ENCODE measurements at regions not wholly inside any gene's neighbourhood (a gene's known extent, or its start where the extent isn't known, plus 50 kb on each side); places are given as distances from the start of the nearest gene placed in this dataset.
"Not testable (repeated sequence)": the region's sequence is repeated elsewhere in the genome, so short reads cannot be mapped to it uniquely, and the experiment has no call there.

DNA sequence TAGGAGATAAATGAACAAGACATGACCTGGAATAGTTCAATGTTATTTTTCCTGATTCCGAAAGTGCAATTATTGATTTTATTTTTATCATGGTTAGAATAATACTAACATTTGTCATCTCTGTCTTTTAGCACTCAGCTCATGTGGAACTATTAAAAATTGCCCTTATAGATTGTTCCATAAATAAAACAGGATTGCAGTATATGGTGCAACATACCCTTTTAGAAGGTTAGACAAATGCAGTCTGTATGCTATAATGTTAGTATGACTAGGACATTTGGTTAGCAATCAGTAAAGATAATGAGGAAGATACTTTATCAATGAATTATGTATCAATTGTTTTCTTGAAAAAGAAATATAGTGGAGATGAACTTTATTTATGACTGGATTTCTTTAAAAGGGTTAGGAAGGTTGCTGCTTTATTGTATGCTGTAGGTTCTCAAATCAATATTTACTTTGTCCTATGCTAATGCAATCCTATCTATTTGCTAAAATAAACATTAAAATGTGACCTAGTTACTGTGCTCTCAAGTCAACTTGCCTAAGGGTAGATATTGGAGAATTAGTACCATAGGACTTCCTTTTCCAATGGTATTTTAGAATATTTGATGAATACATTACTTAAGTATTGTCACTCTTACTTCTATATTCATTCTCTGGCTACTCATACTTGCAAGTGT lies 348.9 kb upstream of the ISL1 start:
- no peak for DNase-seq (ENCODE audit: low spot score)

GRCh38 chr5:51039424-51040329 lies 343.6 kb upstream of the ISL1 start:
- DNase-seq (ENCODE audit: low spot score), result no peak

- no peak for DNase-seq (ENCODE audit: low spot score)
These were observed 339.5 kb upstream of the ISL1 start for GRCh38 chr5:51043745-51044144.

GRCh38 chr5:51047369-51047768 lies 335.9 kb upstream of the ISL1 start:
- no peak for DNase-seq (ENCODE audit: low spot score)

DNA sequence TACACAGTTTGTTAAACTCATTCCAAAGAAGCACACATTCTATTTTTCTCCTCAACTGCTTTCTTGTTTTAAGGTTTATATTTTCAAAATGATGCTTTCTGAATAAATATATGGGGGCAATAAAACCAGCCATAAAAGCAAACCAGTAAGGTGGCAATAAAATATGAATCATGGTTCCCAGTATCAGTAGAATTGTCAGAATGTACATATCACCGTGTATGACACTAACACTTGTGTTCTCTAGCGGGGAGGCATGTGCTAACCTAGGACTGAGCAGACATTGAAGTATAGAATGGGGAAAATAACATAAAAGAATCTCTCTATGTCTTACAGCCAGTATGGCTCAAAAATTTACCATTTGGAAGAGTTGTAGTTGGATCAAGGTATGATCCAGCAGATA lies 329.9 kb upstream of the ISL1 start:
- no peak for DNase-seq (ENCODE audit: low spot score)

DNA sequence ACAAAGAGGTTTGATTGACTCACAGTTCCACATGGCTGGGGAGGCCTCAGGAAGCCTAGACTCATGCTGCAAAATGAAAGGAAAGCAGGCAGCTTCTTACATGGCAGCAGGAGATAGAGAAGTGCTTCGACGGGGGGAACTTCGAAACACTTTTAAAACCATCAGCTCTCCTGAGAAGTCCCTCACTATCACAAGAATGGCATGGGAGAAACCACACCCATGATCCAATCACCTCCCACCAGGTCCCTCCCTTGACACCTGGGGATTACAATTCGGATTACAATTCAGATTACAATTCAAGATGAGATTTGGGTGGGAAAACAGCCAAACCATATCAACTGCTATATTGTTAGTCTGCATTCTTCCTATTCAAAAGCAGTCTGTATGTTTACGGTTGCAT lies 322.3 kb upstream of the ISL1 start:
- no peak for DNase-seq (ENCODE audit: low spot score)

- DNase-seq (ENCODE audit: low spot score), result no peak
These were observed 310.3 kb upstream of the ISL1 start for GRCh38 chr5:51072937-51073336.

- DNase-seq (ENCODE audit: low spot score), result no peak
These were observed 300.5 kb upstream of the ISL1 start for GRCh38 chr5:51082741-51083140.

DNA sequence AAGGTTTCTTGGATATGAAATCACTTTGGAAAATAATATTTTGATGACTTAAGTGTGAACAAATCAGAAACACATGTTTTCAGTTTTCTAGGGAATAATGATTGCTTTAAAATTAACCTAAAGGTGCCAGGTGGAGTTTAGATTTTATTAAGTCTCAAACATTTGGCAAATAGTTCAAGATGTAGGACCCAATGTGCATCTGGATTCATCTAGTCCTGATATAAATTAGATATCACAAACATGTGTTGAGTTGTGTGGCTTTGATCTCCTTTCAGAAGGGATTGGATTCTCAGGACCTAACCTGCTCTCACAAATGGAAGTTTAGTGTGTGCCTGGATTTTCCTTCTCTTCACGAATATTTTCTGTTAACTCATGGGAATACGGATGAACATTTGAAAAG lies 291.4 kb upstream of the ISL1 start:
- no peak for DNase-seq (ENCODE audit: low spot score)

- DNase-seq (ENCODE audit: low spot score), result no peak
These were observed 287.8 kb upstream of the ISL1 start for GRCh38 chr5:51095486-51095885.

- no peak for DNase-seq (ENCODE audit: low spot score)
These were observed 286.4 kb upstream of the ISL1 start for GRCh38 chr5:51096859-51097258.

- no peak for DNase-seq (ENCODE audit: low spot score)
These were observed 283.9 kb upstream of the ISL1 start for GRCh38 chr5:51099173-51099853.

DNA sequence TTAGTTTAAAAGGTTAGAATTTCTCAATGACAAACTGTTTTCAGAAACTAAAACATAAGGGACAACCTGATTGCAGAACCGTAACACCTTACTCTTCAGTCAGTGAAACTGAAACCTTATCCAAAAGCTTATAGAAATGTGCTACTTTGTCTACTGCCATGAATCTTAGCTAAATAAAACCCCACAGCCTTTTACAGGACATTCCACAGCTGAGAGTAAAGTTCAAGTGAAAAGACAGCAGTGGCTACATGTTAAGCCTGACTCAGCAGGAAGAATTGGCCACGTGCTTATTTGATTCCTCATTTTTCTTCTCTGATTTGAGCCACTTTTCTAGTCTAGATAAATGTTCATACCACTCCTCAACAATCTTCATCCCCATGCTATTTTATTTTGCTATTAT lies 278.7 kb upstream of the ISL1 start:
- DNase-seq (ENCODE audit: low spot score), result no peak

- no peak for DNase-seq (ENCODE audit: low spot score)
These were observed 273.4 kb upstream of the ISL1 start for GRCh38 chr5:51109786-51110410.

DNA sequence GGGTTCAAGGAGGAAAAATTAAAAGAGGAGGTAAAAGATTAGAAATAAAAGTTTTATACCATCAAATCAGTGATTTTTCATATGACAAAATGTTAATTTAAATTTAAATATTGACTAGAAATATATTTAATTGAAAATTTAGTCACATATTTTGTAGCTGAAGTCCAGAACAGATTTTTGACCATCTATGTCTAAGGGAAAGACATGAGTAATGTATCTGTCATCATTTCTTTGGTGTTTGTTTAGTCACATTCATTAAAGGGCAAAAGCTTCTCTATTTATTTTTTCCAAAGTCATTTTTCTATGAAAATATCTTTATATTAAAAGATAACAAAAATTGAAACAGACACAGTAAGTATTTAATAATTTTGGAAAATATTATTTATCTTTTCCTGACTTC lies 252.0 kb upstream of the ISL1 start:
- DNase-seq (ENCODE audit: low spot score), result no peak

GRCh38 chr5:51138164-51138563 lies 245.1 kb upstream of the ISL1 start:
- no peak for DNase-seq (ENCODE audit: low spot score)

- DNase-seq (ENCODE audit: low spot score), result no peak
These were observed 234.8 kb upstream of the ISL1 start for GRCh38 chr5:51148437-51148836.

DNA sequence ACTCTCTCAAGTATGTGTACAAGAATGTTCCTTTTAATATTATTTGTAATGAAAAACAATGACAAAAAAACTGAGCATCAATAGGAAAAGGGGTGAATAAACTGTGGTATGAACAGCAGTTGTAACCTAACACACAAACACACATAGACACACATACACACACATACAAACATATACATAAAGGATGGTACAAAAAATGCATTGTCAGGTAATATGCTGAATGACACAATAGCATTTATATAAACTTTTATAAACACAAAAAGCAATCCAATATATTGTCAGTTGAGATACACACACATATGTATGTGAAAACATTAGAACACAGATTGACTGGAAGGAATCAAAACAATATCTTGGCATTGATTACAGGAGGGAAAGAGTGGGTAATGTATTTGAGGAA lies 227.0 kb upstream of the ISL1 start:
- DNase-seq (ENCODE audit: low spot score), result no peak

DNA sequence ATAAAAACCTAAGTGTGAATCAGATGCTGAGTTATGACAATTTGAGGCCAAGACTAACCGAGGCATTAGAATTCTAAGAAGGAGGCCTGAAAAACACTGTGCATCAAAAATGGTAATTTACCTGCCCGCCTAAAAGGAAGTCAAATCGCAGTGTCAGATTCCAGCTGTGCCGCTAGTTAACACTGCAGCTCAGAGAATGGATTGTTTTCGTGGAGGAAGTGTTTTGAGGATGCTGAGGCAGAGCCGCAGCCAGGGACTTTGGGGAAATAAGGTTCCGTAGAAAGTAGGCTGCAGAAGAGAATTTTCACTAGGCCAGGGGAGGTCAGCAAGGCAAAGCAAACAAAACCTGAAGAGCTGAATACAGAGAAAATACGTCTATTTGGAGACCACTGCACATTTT lies 226.4 kb upstream of the ISL1 start:
- no peak for DNase-seq (ENCODE audit: low spot score)

GRCh38 chr5:51159164-51159563 lies 224.1 kb upstream of the ISL1 start:
- no peak for DNase-seq (ENCODE audit: low spot score)

GRCh38 chr5:51159606-51160005 lies 223.6 kb upstream of the ISL1 start:
- DNase-seq (ENCODE audit: low spot score), result no peak

DNA sequence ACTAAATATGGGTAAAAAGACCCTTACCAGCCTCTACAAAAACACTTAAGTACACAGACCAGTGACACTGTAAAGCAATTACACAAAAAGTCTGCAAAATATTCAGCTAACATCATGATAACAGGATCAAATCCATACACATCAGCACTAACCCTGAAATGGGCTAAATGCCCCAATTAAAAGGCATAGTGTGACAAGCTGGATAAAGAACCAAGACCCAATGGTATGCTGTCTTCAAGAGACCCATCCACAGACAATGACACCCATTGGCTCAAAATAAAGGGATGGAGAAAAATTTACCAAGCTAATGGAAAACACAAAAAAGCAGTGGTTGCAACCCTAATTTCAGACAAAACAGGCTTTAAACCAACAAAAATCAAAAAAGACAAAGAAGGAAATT lies 221.0 kb upstream of the ISL1 start:
- no peak for DNase-seq (ENCODE audit: low spot score)

DNA sequence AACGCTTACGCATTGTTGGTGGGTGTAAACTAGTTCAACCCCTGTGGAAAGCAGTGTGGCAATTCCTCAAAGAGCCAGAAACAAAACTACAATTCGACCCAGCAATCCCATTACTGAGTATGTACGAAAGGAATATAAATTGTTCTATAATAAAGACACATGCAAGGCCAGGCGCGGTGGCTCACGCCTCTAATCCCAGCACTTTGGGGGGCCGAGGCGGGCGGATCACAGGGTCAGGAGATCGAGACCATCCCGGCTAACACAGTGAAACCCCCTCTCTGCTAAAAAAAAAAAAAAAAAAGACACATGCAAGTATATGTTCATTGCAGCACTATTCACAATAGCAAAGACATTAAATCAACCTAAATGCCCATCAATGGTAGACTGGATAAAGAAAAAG lies 217.6 kb upstream of the ISL1 start:
- not testable (repeated sequence) for DNase-seq (ENCODE audit: low spot score)
